SH-SY5Y (cell line): ENCODE measurements at regions not wholly inside any gene's neighbourhood (a gene's known extent, or its start where the extent isn't known, plus 50 kb on each side); places are given as distances from the start of the nearest gene placed in this dataset.
A peak's percentile ranks its signal among the peaks of the same experiment; 100 is the strongest.

Source experiments
- GATA2 ChIP-seq: IDR thresholded peaks from 2 replicates; pipeline ENCODE4 v1.6.1; 2011; ENCODE audit warnings: mild to moderate bottlenecking, low read depth, low read length
- GATA3 ChIP-seq: IDR thresholded peaks from 2 replicates; pipeline ENCODE4 v1.6.1; 2011; ENCODE audit warnings: low read depth, mild to moderate bottlenecking, low read length, moderate library complexity

DNA sequence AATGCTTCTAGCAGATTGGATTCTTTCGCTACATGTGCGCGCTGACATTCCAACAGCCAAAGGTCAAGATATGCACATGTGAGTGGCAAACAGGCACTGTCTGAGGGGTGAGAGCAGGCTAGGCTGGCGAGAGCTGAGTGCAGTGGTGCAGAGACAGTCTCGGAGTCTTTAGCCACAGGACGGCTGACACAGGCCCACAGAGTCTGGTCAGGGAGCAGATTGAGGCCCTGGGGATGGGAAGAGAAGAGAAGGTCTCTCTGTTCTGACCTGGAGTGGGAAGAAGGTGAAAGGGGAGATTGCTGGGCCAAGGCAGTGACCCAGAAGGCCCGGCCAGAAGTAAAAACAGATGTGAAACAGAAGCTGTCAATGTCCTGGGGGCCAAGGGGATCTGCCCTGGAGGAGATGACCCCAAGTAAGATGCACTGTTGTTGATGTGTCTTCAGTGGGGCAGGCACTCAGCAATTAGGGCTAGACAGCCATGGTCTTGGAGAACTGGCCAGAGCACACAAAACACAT lies 197.8 kb downstream of the ETS1 start:
- TF ChIP-seq GATA3 (no peak), GATA2 (no peak)

DNA sequence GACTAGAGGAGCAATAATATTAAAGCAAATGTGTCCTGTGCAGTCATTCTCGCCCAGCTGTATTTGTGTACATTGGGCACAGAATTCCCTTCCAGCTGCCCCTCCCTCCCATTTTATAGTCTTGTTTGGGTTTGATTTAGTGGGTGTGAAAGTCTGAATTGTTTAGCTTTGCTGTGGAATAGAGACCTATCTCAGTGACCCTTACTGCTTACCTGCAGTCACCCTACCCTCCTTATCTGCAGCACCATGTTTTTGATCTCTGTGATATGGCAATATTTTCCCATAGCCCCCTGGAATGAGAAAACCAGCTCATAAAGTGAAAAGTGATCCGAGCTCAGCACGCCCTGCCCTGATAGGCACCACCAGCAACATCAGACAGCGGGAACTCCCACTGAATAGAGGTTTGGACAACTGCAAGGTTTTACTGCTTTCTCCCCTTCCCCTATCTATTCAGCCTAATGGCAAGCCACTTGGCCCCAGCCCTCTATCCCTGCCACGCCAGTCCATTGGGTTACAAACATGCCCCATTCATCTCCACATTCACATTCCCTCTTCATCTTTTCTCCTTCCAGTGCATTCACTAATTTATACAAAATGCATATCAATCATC lies 199.0 kb downstream of the ETS1 start:
- TF ChIP-seq GATA2 = no peak
- TF ChIP-seq GATA3 = no peak

DNA sequence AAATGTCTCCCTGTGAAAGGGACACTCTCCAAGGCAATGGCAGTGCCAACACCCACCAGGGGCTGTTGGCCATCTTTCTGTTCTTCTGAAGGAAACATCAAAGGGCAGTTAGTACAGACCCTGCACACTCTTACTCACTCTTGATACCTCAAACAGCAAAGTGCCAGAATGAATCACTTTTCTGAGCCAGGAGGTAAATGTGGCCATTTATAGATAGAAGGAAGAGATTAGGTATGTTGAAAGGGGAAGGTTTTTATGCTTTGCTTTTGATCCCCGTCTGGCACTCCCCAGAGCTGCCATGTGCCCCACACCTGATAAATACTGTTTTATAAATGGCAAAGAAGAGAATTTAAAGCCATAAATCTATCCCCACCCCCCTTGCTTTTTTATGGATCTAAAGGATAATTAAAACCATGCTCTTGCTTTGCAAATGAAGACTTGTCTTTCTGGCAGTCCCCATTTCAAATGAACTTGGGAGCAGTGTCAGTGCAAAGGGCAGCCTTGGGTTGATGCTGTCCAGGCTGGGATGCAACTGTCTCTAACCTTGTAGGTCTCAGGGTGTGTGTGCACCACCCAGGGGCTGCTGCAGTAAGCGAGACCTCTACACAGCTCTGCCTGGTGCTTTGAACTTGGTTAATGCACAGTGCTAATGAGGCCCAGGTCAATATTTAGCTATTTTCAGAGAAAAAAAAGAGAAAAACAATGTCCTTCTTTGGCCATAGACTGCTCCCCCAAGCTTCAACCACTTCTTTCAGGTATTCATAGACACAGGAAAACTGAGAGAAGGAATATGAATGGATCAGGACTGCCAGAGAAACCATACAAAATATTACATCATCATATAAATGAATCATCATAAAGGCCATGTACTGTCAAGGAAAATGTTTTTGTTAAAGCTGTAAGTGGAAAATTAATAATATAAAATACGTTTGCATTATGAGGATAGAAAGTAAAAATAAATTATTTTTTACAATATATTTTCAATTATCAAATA lies 207.5 kb downstream of the ETS1 start:
- TF ChIP-seq GATA2 = peak; percentile 83
- no peak for TF ChIP-seq GATA3

DNA sequence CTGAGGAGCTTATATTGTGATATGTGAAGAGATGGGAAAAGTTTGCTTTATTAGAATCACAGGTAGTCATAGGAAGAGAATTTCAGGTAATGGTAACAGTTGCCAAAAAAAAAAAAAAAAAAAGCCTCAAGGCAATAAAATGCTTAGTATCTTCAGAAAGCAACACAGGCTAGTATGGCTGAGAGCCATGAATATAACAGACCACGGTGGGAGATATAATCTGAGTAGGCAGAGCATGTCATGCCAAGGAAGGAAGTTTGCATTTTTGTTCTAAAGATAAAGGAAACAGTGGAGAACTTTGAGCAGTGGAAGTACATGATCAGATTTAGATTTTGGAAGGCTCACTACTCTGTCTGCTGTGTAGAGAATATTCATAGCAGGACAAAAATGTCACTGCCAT lies 211.4 kb downstream of the ETS1 start:
- TF ChIP-seq GATA2 = peak; percentile 41; the same call in 1 of the 2 replicates
- 0 out of 2 replicates have a peak, but pooled peaks have one; percentile 19 for TF ChIP-seq GATA3

DNA sequence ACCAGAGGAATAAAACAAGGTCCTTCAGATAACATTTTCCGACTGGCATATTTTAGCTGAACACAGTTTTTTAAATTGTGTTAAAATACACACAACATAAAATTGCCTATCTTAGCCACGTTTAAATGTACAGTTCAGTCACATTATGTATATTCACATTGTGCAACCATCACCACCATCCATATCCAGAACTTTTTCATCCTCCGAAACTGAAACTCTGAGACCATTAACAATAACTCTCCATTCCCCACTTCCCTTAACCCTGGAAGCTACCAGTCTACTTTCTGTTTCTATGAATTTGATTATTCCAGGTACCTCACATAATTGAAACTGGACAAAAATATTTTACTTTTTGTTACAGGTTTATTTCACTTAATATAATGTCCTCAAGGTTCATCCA lies 213.3 kb downstream of the ETS1 start:
- TF ChIP-seq GATA3 = no peak
- TF ChIP-seq GATA2 = no peak

DNA sequence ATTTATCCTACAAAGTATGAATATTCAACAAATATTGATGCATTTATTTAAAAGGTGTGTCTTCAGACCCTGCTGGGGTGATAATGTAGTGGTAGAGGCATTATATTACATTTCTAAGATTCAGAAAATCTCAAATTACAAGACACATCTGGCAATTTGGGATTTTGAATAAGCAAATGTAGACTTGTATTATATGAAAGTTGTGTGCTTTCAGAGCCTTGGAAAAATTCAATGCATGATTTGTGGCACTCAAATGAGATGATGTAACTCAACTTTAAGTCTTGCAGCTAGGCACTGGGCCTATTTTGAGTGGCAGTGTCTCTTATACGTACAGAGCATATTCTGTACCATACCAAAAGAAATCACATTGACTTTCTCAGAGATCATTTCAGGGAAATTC lies 214.4 kb downstream of the ETS1 start:
- TF ChIP-seq GATA3 (no peak), GATA2 (no peak)

DNA sequence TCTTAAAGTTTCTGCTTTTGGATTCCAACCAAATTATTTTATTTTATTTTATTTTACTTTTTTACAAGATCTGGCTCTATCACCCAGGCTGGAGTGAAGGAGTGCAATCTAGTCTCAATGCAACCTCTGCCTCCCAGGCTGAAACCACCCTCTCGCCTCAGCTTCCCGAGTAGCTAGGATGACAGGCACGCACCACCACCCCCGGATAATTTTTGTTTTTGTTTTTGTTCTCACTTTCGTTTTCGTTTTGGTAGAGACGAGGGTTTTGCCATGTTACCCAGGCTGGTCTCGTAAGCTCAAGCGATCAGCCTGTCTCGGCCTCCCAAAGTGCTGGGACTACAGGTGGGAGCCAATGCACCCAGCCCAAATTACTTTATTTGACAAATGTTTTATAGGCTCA lies 219.8 kb downstream of the ETS1 start:
- TF ChIP-seq GATA2 (no peak), GATA3 (no peak)

DNA sequence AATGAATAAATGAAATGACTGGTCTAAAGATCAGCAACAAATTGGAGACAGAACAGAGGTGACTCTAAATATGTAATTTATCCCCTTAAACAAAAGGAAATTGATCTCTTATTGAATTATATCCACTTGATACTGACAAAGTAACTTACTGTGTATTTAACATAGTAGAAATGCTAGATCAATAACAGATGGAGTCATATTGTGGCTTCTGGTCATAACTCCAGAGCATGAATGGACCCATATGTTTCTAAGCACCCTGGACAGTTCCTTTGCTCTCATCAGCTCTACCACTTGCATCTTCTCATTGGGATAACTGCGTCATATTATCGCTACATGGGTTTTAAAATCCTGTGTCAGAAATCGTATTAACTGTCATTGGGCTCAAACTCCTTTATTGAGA lies 222.3 kb downstream of the ETS1 start:
- TF ChIP-seq GATA2 = no peak
- no peak for TF ChIP-seq GATA3

DNA sequence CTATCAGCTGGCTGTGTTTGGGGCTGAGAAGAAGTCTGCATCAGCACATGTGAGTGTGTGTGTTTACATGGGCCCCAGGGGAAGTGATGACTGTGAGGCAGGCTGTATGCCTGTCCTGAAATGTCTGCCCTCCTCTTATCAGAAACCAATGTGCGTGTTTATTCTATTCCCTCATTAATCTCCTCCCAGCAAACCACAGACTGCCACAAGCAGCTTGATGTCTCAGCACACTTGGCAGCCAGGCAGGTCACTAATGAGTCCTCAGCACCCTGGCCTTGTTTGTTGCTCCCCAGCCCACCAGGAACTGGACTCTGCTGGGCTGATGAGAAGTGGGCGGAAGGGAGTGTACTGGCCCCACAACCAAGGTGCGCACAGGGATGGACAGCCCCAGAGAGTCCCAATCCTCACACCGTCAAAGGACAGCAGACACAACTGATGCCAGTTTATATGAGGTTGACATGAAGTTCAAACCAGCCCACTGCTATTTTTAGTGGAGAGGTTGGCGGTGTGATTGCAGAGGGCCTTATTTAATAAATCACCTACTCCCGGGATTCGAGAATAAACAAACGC lies 225.8 kb downstream of the ETS1 start:
- TF ChIP-seq GATA3 (no peak), GATA2 (0 out of 2 replicates have a peak, but pooled peaks have one; percentile 11)

DNA sequence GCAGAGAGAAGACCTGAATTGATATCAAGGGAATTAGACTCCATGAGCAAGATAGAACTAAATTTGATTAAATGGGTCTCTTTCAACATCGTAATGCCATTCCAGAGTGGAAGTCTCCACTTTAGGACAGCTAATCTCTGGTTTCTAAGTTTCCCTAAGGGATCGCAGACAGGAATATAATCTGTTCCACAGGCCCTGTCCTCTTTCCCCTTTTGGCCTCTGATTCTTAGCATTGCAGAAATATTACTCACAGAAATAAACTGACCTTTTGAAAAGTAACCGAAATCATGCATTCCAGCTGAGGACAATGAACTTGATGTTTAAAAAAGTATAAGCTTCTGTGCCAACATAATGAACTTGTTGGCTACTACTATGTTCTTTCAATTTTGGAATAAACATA lies 227.8 kb downstream of the ETS1 start:
- TF ChIP-seq GATA2 (no peak), GATA3 (no peak)

DNA sequence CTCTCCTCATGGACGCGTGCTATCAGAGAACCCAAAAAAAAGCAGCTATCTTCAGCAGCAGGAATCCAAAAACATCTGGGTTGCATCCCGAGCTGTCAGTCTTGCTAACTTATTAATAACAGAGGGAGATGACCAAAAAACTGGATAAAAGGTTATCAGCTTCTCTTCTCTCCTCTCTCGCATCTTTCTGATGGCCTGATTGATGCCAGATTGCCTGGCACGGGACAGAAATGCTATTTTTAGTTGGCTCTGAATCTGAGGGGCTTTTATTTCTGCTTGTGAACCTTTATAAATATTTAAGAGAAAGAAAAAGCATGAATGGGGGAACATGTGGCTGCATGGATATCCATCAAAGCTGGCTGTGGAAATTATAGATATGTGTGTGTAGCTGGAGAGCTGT lies 230.3 kb downstream of the ETS1 start:
- peak; percentile 80 for TF ChIP-seq GATA3
- peak; percentile 95 for TF ChIP-seq GATA2

DNA sequence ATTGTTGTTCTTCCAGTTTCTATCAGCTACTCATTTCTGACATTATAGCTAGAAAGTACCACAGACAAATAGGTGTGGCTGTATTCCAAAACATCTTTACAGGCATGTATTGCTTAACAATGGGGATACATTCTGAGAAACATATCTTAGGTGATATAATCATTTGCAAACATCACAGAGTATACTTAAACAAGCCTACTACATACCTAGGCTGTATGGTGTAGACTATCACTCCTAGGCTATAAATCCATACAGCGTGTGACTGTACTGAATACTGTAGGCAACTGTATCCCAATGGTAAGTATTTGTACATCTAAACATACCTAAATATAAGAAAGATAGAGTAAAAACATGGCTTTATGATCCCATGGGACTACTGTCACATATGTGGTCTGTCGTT lies 231.8 kb downstream of the ETS1 start:
- TF ChIP-seq GATA2 (no peak), GATA3 (no peak)

DNA sequence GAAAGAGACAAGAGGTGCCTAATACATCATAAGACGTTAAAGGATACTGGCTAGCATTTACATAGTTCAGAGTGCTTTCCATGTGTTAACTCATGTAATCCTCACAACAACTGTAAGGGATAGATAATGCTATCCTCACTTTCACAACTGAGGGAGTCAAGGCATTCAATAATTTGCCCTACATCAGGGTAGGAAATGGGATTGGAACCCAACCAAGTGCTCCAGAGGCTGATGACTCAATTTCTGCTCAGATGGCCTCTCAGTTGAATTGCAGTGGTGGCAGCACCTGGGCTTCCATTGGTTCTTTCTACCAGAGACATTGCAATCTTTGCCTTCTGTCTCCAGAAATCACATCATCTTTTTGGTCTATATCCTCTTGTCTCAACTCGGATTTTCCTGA lies 232.9 kb downstream of the ETS1 start:
- no peak for TF ChIP-seq GATA3
- TF ChIP-seq GATA2 = no peak

DNA sequence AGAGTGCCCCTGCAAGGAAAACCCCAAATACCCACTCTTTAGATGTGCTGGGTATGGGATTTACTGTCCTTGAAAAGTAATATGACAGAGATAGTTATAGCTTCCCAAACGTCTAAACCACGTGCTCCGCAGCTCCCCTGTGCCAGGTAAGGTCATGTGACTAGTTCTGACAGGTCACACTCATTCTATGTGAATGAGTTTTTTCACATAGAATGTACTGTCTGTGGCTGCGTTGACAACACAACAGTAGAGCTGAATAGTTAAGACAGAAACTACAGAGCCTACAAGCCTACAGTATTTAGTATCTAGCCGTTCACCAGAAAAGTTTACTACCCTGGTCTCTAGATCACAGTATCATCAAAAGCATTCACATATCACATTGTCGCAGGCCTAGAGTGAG lies 236.2 kb downstream of the ETS1 start:
- no peak for TF ChIP-seq GATA3
- no peak for TF ChIP-seq GATA2
